ENCODE measurements at regions not wholly inside any gene's neighbourhood (a gene's known extent, or its start where the extent isn't known, plus 50 kb on each side); places are given as distances from the start of the nearest gene placed in this dataset.
A peak's percentile ranks its signal among the peaks of the same experiment; 100 is the strongest.

GRCh38 chr13:37364007-37364406, 234.6 kb downstream of the POSTN start:
- no peak for DNase-seq (ENCODE audit: low read depth)

GRCh38 chr13:37361608-37362007, 237.0 kb downstream of the POSTN start:
- DNase-seq (ENCODE audit: low read depth): no peak

- peak; percentile 32 for DNase-seq (ENCODE audit: low read depth)
These were observed 238.0 kb downstream of the POSTN start for GRCh38 chr13:37360556-37360955.

- no peak for DNase-seq (ENCODE audit: low read depth)
These were observed 241.0 kb downstream of the POSTN start for GRCh38 chr13:37357548-37357947.

- DNase-seq (ENCODE audit: low read depth): no peak
These were observed 244.7 kb downstream of the POSTN start for GRCh38 chr13:37353911-37354310.

GRCh38 chr13:37351211-37351610, 245.7 kb upstream of the CSNK1A1L start:
- no peak for DNase-seq (ENCODE audit: low read depth)

GRCh38 chr13:37349916-37350315, 244.5 kb upstream of the CSNK1A1L start:
- DNase-seq (ENCODE audit: low read depth): no peak

- no peak for DNase-seq (ENCODE audit: low read depth)
These were observed 243.6 kb upstream of the CSNK1A1L start for GRCh38 chr13:37348916-37349643.

GRCh38 chr13:37345869-37346268, 240.4 kb upstream of the CSNK1A1L start:
- DNase-seq (ENCODE audit: low read depth): no peak

GRCh38 chr13:37345391-37345790, 239.9 kb upstream of the CSNK1A1L start:
- no peak for DNase-seq (ENCODE audit: low read depth)

- no peak for DNase-seq (ENCODE audit: low read depth)
These were observed 238.6 kb upstream of the CSNK1A1L start for GRCh38 chr13:37344056-37344455.

- no peak for DNase-seq (ENCODE audit: low read depth)
These were observed 236.7 kb upstream of the CSNK1A1L start for GRCh38 chr13:37342205-37342604.

- DNase-seq (ENCODE audit: low read depth): no peak
These were observed 235.6 kb upstream of the CSNK1A1L start for GRCh38 chr13:37340901-37341670.

GRCh38 chr13:37339386-37339735, 233.9 kb upstream of the CSNK1A1L start:
- no peak for DNase-seq (ENCODE audit: low read depth)

GRCh38 chr13:37338726-37339385, 233.4 kb upstream of the CSNK1A1L start:
- no peak for DNase-seq (ENCODE audit: low read depth)

GRCh38 chr13:37326334-37326733, 220.9 kb upstream of the CSNK1A1L start:
- DNase-seq (ENCODE audit: low read depth): peak; percentile 48

GRCh38 chr13:37319031-37319443, 213.6 kb upstream of the CSNK1A1L start:
- peak; percentile 92 for DNase-seq (ENCODE audit: low read depth)

GRCh38 chr13:37316935-37317334, 211.5 kb upstream of the CSNK1A1L start:
- DNase-seq (ENCODE audit: low read depth): no peak

- no peak for DNase-seq (ENCODE audit: low read depth)
These were observed 207.9 kb upstream of the CSNK1A1L start for GRCh38 chr13:37313372-37313771.

GRCh38 chr13:37306778-37307544, 201.5 kb upstream of the CSNK1A1L start:
- DNase-seq (ENCODE audit: low read depth): peak; percentile 89

GRCh38 chr13:37303606-37304005, 198.1 kb upstream of the CSNK1A1L start:
- DNase-seq (ENCODE audit: low read depth): no peak

- DNase-seq (ENCODE audit: low read depth): peak; percentile 50
These were observed 197.2 kb upstream of the CSNK1A1L start for GRCh38 chr13:37302686-37303085.
